Neuron (in vitro differentiated cells): ENCODE measurements at regions not wholly inside any gene's neighbourhood (a gene's known extent, or its start where the extent isn't known, plus 50 kb on each side); places are given as distances from the start of the nearest gene placed in this dataset.
"Not testable (repeated sequence)": the region's sequence is repeated elsewhere in the genome, so short reads cannot be mapped to it uniquely, and the experiment has no call there.

Source experiments
- H2AFZ ChIP-seq: one replicate; pipeline ENCODE4 v1.6.1; 2013; ENCODE audit warnings: low read depth, mild to moderate bottlenecking, inconsistent platforms, low read length, moderate library complexity
- H3K27me3 ChIP-seq: one replicate; pipeline ENCODE4 v1.6.1; 2013; ENCODE audit warnings: low read length; ENCODE audit not compliant: insufficient read depth
- H3K36me3 ChIP-seq: one replicate; pipeline ENCODE4 v1.6.1; 2013; ENCODE audit warnings: low read length; ENCODE audit not compliant: insufficient read depth
- H3K4me1 ChIP-seq: one replicate; pipeline ENCODE4 v1.6.1; 2013; ENCODE audit warnings: low read length; ENCODE audit not compliant: insufficient read depth
- H3K4me3 ChIP-seq: 2 replicates; pipeline ENCODE4 v1.5.1; 2013; ENCODE audit warnings: mild to moderate bottlenecking, low read length, moderate library complexity
- H3K9me3 ChIP-seq: one replicate; pipeline ENCODE4 v1.6.1; 2013; ENCODE audit warnings: low read length

GRCh38 chr18:42544901-42545300 is 570.6 kb downstream of the RIT2 start:
- no peak overlapping the region for H3K4me3 ChIP-seq
- no peaks in the 10 kb centered on the region for H3K4me1 ChIP-seq
- no peak overlapping the region for H2AFZ ChIP-seq
- no peaks in the 10 kb centered on the region for H3K36me3 ChIP-seq
- H3K9me3 ChIP-seq = no peaks in the 10 kb centered on the region
- H3K27me3 ChIP-seq = no peaks in the 10 kb centered on the region

GRCh38 chr18:42545825-42546224 is 569.7 kb downstream of the RIT2 start:
- Histone ChIP-seq H2AFZ (no peak overlapping the region), H3K4me3 (no peak overlapping the region), H3K27me3 (no peaks in the 10 kb centered on the region), H3K4me1 (no peaks in the 10 kb centered on the region), H3K9me3 (no peaks in the 10 kb centered on the region), H3K36me3 (no peaks in the 10 kb centered on the region)

GRCh38 chr18:42548493-42548892 is 567.0 kb downstream of the RIT2 start:
- Histone ChIP-seq H3K9me3 (no peaks in the 10 kb centered on the region), H3K36me3 (no peaks in the 10 kb centered on the region), H3K4me3 (no peak overlapping the region), H3K4me1 (no peaks in the 10 kb centered on the region), H2AFZ (no peak overlapping the region), H3K27me3 (no peaks in the 10 kb centered on the region)

- no peaks in the 10 kb centered on the region for H3K27me3 ChIP-seq
- H3K4me1 ChIP-seq = no peaks in the 10 kb centered on the region
- no peaks in the 10 kb centered on the region for H3K36me3 ChIP-seq
- H3K4me3 ChIP-seq = no peak overlapping the region
- H3K9me3 ChIP-seq = no peaks in the 10 kb centered on the region
- no peak overlapping the region for H2AFZ ChIP-seq
Observed at GRCh38 chr18:42549596-42549995, 565.9 kb downstream of the RIT2 start.

- H3K9me3 ChIP-seq, H2AFZ ChIP-seq, H3K36me3 ChIP-seq, H3K4me1 ChIP-seq, H3K27me3 ChIP-seq, H3K4me3 ChIP-seq: not testable (repeated sequence)
Observed at GRCh38 chr18:42552559-42552958, 562.9 kb downstream of the RIT2 start.

GRCh38 chr18:42559069-42559690 is 556.3 kb downstream of the RIT2 start:
- H3K4me3 ChIP-seq = no peak overlapping the region
- H3K36me3 ChIP-seq = no peaks in the 10 kb centered on the region
- no peaks in the 10 kb centered on the region for H3K27me3 ChIP-seq
- no peak overlapping the region for H2AFZ ChIP-seq
- no peaks in the 10 kb centered on the region for H3K9me3 ChIP-seq
- H3K4me1 ChIP-seq = no peaks in the 10 kb centered on the region

- Histone ChIP-seq H3K9me3 (no peaks in the 10 kb centered on the region), H3K27me3 (no peaks in the 10 kb centered on the region), H3K36me3 (no peaks in the 10 kb centered on the region), H3K4me1 (no peaks in the 10 kb centered on the region), H2AFZ (no peak overlapping the region), H3K4me3 (no peak overlapping the region)
Observed at GRCh38 chr18:42561521-42561920, 554.0 kb downstream of the RIT2 start.

GRCh38 chr18:42563995-42564394 is 551.5 kb downstream of the RIT2 start:
- Histone ChIP-seq H3K9me3 (no peaks in the 10 kb centered on the region), H3K27me3 (no peaks in the 10 kb centered on the region), H3K4me1 (no peaks in the 10 kb centered on the region), H3K36me3 (no peaks in the 10 kb centered on the region), H3K4me3 (no peak overlapping the region), H2AFZ (no peak overlapping the region)

- Histone ChIP-seq H2AFZ (no peak overlapping the region), H3K36me3 (no peaks in the 10 kb centered on the region), H3K4me3 (no peak overlapping the region), H3K4me1 (no peaks in the 10 kb centered on the region), H3K27me3 (no peaks in the 10 kb centered on the region), H3K9me3 (no peaks in the 10 kb centered on the region)
Observed at GRCh38 chr18:42564761-42565160, 550.7 kb downstream of the RIT2 start.

GRCh38 chr18:42568773-42569172 is 546.7 kb downstream of the RIT2 start:
- Histone ChIP-seq H3K9me3 (no peaks in the 10 kb centered on the region), H3K27me3 (no peaks in the 10 kb centered on the region), H3K4me3 (no peak overlapping the region), H3K36me3 (no peaks in the 10 kb centered on the region), H2AFZ (no peak overlapping the region), H3K4me1 (no peaks in the 10 kb centered on the region)

GRCh38 chr18:42574871-42575270 is 540.6 kb downstream of the RIT2 start:
- H3K4me1 ChIP-seq = no peaks in the 10 kb centered on the region
- no peak overlapping the region for H2AFZ ChIP-seq
- H3K27me3 ChIP-seq = no peaks in the 10 kb centered on the region
- H3K36me3 ChIP-seq = no peaks in the 10 kb centered on the region
- H3K9me3 ChIP-seq = no peaks in the 10 kb centered on the region
- H3K4me3 ChIP-seq = no peak overlapping the region

- no peaks in the 10 kb centered on the region for H3K36me3 ChIP-seq
- no peak overlapping the region for H2AFZ ChIP-seq
Observed at GRCh38 chr18:42576124-42576523, 539.4 kb downstream of the RIT2 start.

GRCh38 chr18:42578792-42579191 is 536.7 kb downstream of the RIT2 start:
- no peak overlapping the region for H2AFZ ChIP-seq
- H3K9me3 ChIP-seq = no peaks in the 10 kb centered on the region
- no peak overlapping the region for H3K4me3 ChIP-seq
- H3K4me1 ChIP-seq = no peaks in the 10 kb centered on the region
- no peaks in the 10 kb centered on the region for H3K27me3 ChIP-seq
- H3K36me3 ChIP-seq = no peaks in the 10 kb centered on the region

More at GRCh38 chr18:42576124-42576523, 539.4 kb downstream of the RIT2 start:
- Histone ChIP-seq H3K27me3 (no peaks in the 10 kb centered on the region), H3K4me3 (no peak overlapping the region), H3K4me1 (no peaks in the 10 kb centered on the region), H3K9me3 (no peaks in the 10 kb centered on the region)

GRCh38 chr18:42582266-42582665 is 533.2 kb downstream of the RIT2 start:
- peaks cover 7% of the 10 kb centered on the region for H3K4me1 ChIP-seq
- no peak overlapping the region for H3K4me3 ChIP-seq
- no peaks in the 10 kb centered on the region for H3K9me3 ChIP-seq
- no peaks in the 10 kb centered on the region for H3K36me3 ChIP-seq
- no peak overlapping the region for H2AFZ ChIP-seq
- H3K27me3 ChIP-seq = no peaks in the 10 kb centered on the region
